HG03064 (cell line): ENCODE measurements at regions not wholly inside any gene's neighbourhood (a gene's known extent, or its start where the extent isn't known, plus 50 kb on each side); places are given as distances from the start of the nearest gene placed in this dataset.

Source experiments
- ATAC-seq: cut with Tn5 transposase; IDR thresholded peaks from one replicate; pipeline ENCODE4 v1.9.1; 2021; ENCODE audit warnings: low read depth; ENCODE audit not compliant: unreplicated experiment

GRCh38 chr14:101370593-101371569 is 190.4 kb upstream of the DIO3 start:
- no peak for ATAC-seq

- ATAC-seq: no peak
Observed at GRCh38 chr14:101371799-101372793, 189.2 kb upstream of the DIO3 start.

- no peak for ATAC-seq
Observed at GRCh38 chr14:101372894-101373620, 188.2 kb upstream of the DIO3 start.

- no peak for ATAC-seq
Observed at GRCh38 chr14:101373690-101374295, 187.5 kb upstream of the DIO3 start.

- no peak for ATAC-seq
Observed at GRCh38 chr14:101374373-101375338, 186.6 kb upstream of the DIO3 start.

- ATAC-seq: no peak
Observed at GRCh38 chr14:101377069-101377468, 184.2 kb upstream of the DIO3 start.

GRCh38 chr14:101379842-101380241 is 181.5 kb upstream of the DIO3 start:
- ATAC-seq: no peak

GRCh38 chr14:101380512-101380911 is 180.8 kb upstream of the DIO3 start:
- no peak for ATAC-seq

- ATAC-seq: no peak
Observed at GRCh38 chr14:101380940-101381339, 180.4 kb upstream of the DIO3 start.

- ATAC-seq: no peak
Observed at GRCh38 chr14:101383737-101384338, 177.5 kb upstream of the DIO3 start.

GRCh38 chr14:101394374-101394773 is 166.9 kb upstream of the DIO3 start:
- no peak for ATAC-seq

GRCh38 chr14:101395779-101396178 is 165.5 kb upstream of the DIO3 start:
- ATAC-seq: no peak

- ATAC-seq: no peak
Observed at GRCh38 chr14:101397206-101397605, 164.1 kb upstream of the DIO3 start.

GRCh38 chr14:101398011-101398410 is 163.3 kb upstream of the DIO3 start:
- no peak for ATAC-seq

GRCh38 chr14:101399737-101400517 is 161.4 kb upstream of the DIO3 start:
- ATAC-seq: no peak

GRCh38 chr14:101400830-101401229 is 160.5 kb upstream of the DIO3 start:
- ATAC-seq: no peak

- ATAC-seq: no peak
Observed at GRCh38 chr14:101402936-101403660, 158.2 kb upstream of the DIO3 start.
